ENCODE measurements at regions not wholly inside any gene's neighbourhood (a gene's known extent, or its start where the extent isn't known, plus 50 kb on each side); places are given as distances from the start of the nearest gene placed in this dataset.

DNA sequence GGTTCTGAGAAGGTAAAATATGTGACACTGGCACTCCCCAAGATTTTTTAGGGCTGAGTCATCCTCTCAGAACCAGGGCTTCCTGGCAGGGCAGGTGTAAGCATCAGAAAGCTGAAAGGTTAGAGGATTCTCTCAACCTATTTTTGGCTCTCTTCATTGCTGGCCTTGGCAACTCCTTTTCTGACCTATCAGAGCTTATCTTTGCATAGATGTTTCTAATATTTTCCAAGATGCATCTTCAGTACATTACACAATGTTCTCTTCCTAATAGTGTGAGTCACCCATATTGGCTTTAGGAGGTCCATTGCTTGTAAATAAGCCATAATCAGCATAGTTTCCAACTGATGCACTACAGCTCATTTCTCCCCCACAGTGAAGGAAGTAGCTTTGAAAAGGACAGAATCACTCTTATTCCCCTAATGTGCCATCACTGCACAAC lies 2008.4 kb upstream of the PIK3C3 start:
- no peak overlapping the region for H3K4me3 ChIP-seq (ENCODE audit: low read depth, low read length, poor library complexity, severe bottlenecking)
- H3K9me2 ChIP-seq (ENCODE audit: low read depth, low read length), result no peaks in the 10 kb centered on the region
- no peaks in the 10 kb centered on the region for H3K36me3 ChIP-seq (ENCODE audit: insufficient read depth, low read length)
- H3K27me3 ChIP-seq (ENCODE audit: insufficient read depth, low read length), result no peaks in the 10 kb centered on the region
- TF ChIP-seq, protein P1, sequence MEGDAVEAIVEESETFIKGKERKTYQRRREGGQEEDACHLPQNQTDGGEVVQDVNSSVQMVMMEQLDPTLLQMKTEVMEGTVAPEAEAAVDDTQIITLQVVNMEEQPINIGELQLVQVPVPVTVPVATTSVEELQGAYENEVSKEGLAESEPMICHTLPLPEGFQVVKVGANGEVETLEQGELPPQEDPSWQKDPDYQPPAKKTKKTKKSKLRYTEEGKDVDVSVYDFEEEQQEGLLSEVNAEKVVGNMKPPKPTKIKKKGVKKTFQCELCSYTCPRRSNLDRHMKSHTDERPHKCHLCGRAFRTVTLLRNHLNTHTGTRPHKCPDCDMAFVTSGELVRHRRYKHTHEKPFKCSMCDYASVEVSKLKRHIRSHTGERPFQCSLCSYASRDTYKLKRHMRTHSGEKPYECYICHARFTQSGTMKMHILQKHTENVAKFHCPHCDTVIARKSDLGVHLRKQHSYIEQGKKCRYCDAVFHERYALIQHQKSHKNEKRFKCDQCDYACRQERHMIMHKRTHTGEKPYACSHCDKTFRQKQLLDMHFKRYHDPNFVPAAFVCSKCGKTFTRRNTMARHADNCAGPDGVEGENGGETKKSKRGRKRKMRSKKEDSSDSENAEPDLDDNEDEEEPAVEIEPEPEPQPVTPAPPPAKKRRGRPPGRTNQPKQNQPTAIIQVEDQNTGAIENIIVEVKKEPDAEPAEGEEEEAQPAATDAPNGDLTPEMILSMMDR (IDR thresholded peaks at IDR 0.05; ENCODE audit: low read length), result no peak
- TF ChIP-seq EZH2 (IDR thresholded peaks at IDR 0.05; ENCODE audit: borderline replicate concordance, low read length), result no peak
- H3K27ac ChIP-seq (ENCODE audit: low read depth, low read length, poor library complexity, severe bottlenecking), result no peak overlapping the region
- no peak overlapping the region for H3K4me2 ChIP-seq (ENCODE audit: low read length)
- H3K4me1 ChIP-seq (ENCODE audit: insufficient read depth, low read length, severe bottlenecking), result no peaks in the 10 kb centered on the region
- H2AFZ ChIP-seq (ENCODE audit: low read length), result no peak overlapping the region
- no peaks in the 10 kb centered on the region for H3F3A ChIP-seq (ENCODE audit: insufficient read depth, low read length)
- H3K79me2 ChIP-seq (ENCODE audit: insufficient read depth, low read length), result no peaks in the 10 kb centered on the region
- no peaks in the 10 kb centered on the region for H4K20me1 ChIP-seq (ENCODE audit: insufficient read depth, low read length)
- H3K9ac ChIP-seq (ENCODE audit: low read length), result no peak overlapping the region
- H3K9me3 ChIP-seq (ENCODE audit: low read length), result no peaks in the 10 kb centered on the region

DNA sequence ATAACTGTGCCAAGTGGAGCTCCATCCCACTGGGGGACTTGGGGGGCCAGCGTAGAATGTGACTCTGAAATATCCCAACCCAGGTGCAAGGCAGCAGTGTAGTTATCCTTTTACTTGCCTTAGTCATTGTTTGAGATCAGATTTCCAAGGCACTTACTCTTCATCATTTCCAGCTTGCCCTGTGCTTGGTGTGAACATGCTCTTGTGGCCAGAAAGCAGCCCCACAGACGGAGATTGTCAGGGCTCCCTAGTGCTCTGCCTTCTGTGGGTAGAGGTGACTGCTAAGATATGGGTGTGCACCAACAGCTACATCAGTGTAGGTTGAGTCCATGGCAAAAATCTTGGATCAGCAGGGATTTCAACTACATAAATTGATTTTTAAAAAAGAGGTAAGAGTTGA lies 2010.0 kb upstream of the PIK3C3 start:
- no peak overlapping the region for H3K27ac ChIP-seq (ENCODE audit: low read depth, low read length, poor library complexity, severe bottlenecking)
- H3K4me3 ChIP-seq (ENCODE audit: low read depth, low read length, poor library complexity, severe bottlenecking), result no peak overlapping the region
- TF ChIP-seq EZH2 (IDR thresholded peaks at IDR 0.05; ENCODE audit: borderline replicate concordance, low read length), result no peak
- no peak overlapping the region for H3K4me2 ChIP-seq (ENCODE audit: low read length)
- no peaks in the 10 kb centered on the region for H3K36me3 ChIP-seq (ENCODE audit: insufficient read depth, low read length)
- no peaks in the 10 kb centered on the region for H4K20me1 ChIP-seq (ENCODE audit: insufficient read depth, low read length)
- no peaks in the 10 kb centered on the region for H3K4me1 ChIP-seq (ENCODE audit: insufficient read depth, low read length, severe bottlenecking)
- H2AFZ ChIP-seq (ENCODE audit: low read length), result no peak overlapping the region
- no peaks in the 10 kb centered on the region for H3K9me3 ChIP-seq (ENCODE audit: low read length)
- H3K9ac ChIP-seq (ENCODE audit: low read length), result no peak overlapping the region
- H3F3A ChIP-seq (ENCODE audit: insufficient read depth, low read length), result no peaks in the 10 kb centered on the region
- no peaks in the 10 kb centered on the region for H3K9me2 ChIP-seq (ENCODE audit: low read depth, low read length)
- H3K79me2 ChIP-seq (ENCODE audit: insufficient read depth, low read length), result no peaks in the 10 kb centered on the region
- no peaks in the 10 kb centered on the region for H3K27me3 ChIP-seq (ENCODE audit: insufficient read depth, low read length)

DNA sequence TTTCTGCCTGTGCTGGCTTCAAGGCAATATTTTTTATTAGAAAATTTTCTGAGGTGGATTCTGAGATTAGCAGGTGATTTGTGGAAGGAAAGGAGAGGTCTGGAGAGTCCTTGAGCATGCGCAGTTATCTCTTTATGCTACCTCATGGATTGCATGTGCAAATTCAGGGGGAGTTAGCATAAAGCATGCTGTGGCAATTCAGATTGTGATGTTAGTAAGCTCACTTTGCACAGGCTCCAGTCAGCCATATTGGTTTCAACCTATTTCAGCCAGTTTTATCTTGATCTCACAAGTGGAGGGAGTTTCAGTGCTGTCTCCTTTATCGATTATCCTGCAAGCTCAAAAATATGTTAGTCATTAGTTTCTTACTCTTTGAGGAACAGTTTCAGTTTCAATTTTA lies 2012.3 kb upstream of the PIK3C3 start:
- no peaks in the 10 kb centered on the region for H3K27me3 ChIP-seq (ENCODE audit: insufficient read depth, low read length)
- H3K36me3 ChIP-seq (ENCODE audit: insufficient read depth, low read length), result no peaks in the 10 kb centered on the region
- H2AFZ ChIP-seq (ENCODE audit: low read length), result no peak overlapping the region
- H3K9ac ChIP-seq (ENCODE audit: low read length), result no peak overlapping the region
- no peaks in the 10 kb centered on the region for H3K4me1 ChIP-seq (ENCODE audit: insufficient read depth, low read length, severe bottlenecking)
- no peaks in the 10 kb centered on the region for H3K9me2 ChIP-seq (ENCODE audit: low read depth, low read length)
- H3K9me3 ChIP-seq (ENCODE audit: low read length), result no peaks in the 10 kb centered on the region
- H4K20me1 ChIP-seq (ENCODE audit: insufficient read depth, low read length), result no peaks in the 10 kb centered on the region
- no peak overlapping the region for H3K4me3 ChIP-seq (ENCODE audit: low read depth, low read length, poor library complexity, severe bottlenecking)
- no peak overlapping the region for H3K27ac ChIP-seq (ENCODE audit: low read depth, low read length, poor library complexity, severe bottlenecking)
- no peak for TF ChIP-seq EZH2 (IDR thresholded peaks at IDR 0.05; ENCODE audit: borderline replicate concordance, low read length)
- TF ChIP-seq, protein P1 (IDR thresholded peaks at IDR 0.05; ENCODE audit: low read length), result no peak
- H3K4me2 ChIP-seq (ENCODE audit: low read length), result no peak overlapping the region
- no peaks in the 10 kb centered on the region for H3F3A ChIP-seq (ENCODE audit: insufficient read depth, low read length)
- H3K79me2 ChIP-seq (ENCODE audit: insufficient read depth, low read length), result no peaks in the 10 kb centered on the region
